AG09319 (cell line): ENCODE measurements at regions not wholly inside any gene's neighbourhood (a gene's known extent, or its start where the extent isn't known, plus 50 kb on each side); places are given as distances from the start of the nearest gene placed in this dataset.
"Not testable (repeated sequence)": the region's sequence is repeated elsewhere in the genome, so short reads cannot be mapped to it uniquely, and the experiment has no call there.

ENCODE experiments used
- DNase-seq: peaks from one replicate; pipeline ENCODE4 v3.0.0-alpha.2; 2010; ENCODE audit warnings: low read depth; ENCODE audit errors: extremely low read depth
- TF ChIP-seq, protein P1 (sequence below): IDR thresholded peaks from 2 replicates; pipeline ENCODE4 v1.5.1; 2011; ENCODE audit warnings: low read depth, mild to moderate bottlenecking, inconsistent platforms, low read length, moderate library complexity

GRCh38 chr10:9339716-9340115 is 1285.2 kb downstream of the GATA3 start:
- DNase-seq = no peak
- TF ChIP-seq, protein P1, sequence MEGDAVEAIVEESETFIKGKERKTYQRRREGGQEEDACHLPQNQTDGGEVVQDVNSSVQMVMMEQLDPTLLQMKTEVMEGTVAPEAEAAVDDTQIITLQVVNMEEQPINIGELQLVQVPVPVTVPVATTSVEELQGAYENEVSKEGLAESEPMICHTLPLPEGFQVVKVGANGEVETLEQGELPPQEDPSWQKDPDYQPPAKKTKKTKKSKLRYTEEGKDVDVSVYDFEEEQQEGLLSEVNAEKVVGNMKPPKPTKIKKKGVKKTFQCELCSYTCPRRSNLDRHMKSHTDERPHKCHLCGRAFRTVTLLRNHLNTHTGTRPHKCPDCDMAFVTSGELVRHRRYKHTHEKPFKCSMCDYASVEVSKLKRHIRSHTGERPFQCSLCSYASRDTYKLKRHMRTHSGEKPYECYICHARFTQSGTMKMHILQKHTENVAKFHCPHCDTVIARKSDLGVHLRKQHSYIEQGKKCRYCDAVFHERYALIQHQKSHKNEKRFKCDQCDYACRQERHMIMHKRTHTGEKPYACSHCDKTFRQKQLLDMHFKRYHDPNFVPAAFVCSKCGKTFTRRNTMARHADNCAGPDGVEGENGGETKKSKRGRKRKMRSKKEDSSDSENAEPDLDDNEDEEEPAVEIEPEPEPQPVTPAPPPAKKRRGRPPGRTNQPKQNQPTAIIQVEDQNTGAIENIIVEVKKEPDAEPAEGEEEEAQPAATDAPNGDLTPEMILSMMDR = no peak

GRCh38 chr10:9342885-9343570 is 1288.5 kb downstream of the GATA3 start:
- TF ChIP-seq, protein P1 = peak; percentile 70
- no peak for DNase-seq

DNA sequence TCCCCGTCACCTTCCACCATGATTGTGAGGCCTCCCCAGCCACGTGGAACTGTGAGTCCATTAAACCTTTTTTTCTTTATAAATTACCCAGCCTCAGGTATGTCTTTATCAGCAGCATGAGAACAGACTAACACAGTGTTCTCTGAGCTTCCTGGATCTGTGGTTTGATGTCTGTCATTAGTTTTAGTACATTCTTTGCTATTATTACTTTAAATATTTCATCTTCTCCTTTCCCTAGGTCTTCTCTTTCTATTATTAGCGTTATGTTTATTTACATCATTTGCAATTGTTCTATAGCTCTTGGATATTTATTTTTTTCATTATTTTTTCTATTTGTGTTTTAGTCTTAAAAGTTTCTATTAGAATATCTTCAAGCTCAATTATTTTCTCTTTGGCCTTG is 1293.4 kb downstream of the GATA3 start:
- not testable (repeated sequence) for DNase-seq

DNA sequence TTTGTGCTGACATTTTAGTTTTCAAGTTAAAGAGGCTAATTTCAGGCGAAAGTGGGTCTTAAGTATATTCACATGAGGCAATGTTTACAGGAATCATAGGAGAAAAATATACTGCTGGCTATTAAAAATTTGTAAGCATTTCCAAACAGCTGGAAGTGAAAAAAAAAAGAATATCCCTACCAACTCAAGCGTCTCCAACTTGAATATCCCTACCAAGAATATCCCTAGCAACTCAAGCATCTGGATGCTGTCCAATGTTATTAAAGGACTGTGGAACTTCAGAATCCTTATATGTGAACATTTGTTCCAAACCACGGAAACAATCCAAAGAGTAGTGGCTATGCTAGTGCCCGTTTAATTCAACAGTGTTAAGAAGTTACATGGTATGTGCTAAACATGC is 1303.0 kb downstream of the GATA3 start:
- TF ChIP-seq, protein P1 = no peak

DNA sequence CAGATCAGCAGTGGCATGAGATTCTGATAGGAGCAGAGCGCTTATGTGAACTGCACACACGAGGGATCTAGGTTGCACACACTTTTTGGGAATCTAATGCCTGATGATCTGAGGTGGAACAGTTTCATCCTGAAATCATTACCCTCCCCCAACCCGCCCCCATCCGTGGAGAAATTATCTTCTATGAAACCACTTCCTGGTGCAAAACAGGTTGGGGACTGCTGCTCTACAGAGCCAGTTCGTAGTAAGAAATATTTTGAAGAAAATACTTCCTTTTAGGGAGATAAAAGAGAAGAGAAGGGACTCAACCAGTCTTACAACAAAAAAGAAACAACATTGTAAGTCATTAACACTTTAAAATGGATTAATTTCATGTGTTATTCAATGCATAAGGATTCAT is 1308.2 kb downstream of the GATA3 start:
- DNase-seq = no peak
- TF ChIP-seq, protein P1 = no peak

More for the DNA sequence above, 1303.0 kb downstream of the GATA3 start:
- DNase-seq = no peak

GRCh38 chr10:9379183-9379582 is 1324.7 kb downstream of the GATA3 start:
- TF ChIP-seq, protein P1 = no peak
- DNase-seq = no peak

- no peak for DNase-seq
- TF ChIP-seq, protein P1 = no peak
Observed at GRCh38 chr10:9381733-9382532, 1327.4 kb downstream of the GATA3 start.
